HG02870 (cell line): ENCODE measurements at regions not wholly inside any gene's neighbourhood (a gene's known extent, or its start where the extent isn't known, plus 50 kb on each side); places are given as distances from the start of the nearest gene placed in this dataset.
"Not testable (repeated sequence)": the region's sequence is repeated elsewhere in the genome, so short reads cannot be mapped to it uniquely, and the experiment has no call there.

ENCODE experiments used
- ATAC-seq: cut with Tn5 transposase; IDR thresholded peaks from one replicate; pipeline ENCODE4 v1.9.1; 2021; ENCODE audit warnings: mild to moderate bottlenecking, moderate library complexity; ENCODE audit not compliant: unreplicated experiment

DNA sequence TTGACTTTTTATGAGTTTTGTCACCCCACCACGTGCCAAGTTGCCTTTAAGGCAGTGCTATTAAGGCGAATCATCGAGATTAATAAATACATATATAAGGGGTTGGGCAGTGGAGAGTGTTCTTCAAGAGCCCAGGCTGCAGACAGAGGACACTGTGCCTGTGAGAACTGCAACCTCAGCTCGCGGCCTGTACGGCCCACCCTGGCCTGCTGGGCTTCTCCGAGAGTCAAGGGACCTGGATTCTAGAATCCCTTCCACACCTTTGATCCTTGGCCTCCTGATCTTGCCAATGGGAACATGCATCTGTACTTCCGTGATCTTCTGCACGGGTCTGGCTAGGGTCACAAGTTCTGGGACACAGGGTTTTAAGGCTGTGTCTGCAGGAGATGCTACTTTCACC is 54.5 kb downstream of the IRX5 start:
- ATAC-seq = no peak

- ATAC-seq = no peak
Observed at GRCh38 chr16:54985668-54986067, 55.0 kb downstream of the IRX5 start.

GRCh38 chr16:54986409-54986808 is 55.7 kb downstream of the IRX5 start:
- no peak for ATAC-seq

- ATAC-seq = no peak
Observed at GRCh38 chr16:54987081-54987480, 56.4 kb downstream of the IRX5 start.

- ATAC-seq = no peak
Observed at GRCh38 chr16:54991525-54991924, 60.9 kb downstream of the IRX5 start.

DNA sequence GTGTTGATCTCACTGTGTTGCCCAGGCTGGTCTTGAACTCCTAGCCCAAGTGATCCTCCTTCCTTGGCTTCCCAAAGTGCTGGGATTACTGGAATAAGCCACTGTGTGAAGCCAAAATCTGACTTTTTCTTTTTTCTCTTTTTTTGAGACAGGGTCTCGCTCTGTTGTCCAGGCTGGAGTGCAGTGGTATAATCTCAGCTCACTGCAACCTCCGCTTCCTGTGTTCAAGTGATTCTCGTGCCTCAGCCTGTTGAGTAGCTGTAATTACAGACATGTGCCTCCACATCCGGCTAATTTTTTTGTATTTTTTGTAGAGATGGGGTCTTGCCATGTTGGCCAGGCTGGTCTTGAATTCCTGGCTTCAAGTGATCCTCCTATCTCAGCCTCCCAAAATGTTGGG is 61.3 kb downstream of the IRX5 start:
- ATAC-seq = not testable (repeated sequence)

DNA sequence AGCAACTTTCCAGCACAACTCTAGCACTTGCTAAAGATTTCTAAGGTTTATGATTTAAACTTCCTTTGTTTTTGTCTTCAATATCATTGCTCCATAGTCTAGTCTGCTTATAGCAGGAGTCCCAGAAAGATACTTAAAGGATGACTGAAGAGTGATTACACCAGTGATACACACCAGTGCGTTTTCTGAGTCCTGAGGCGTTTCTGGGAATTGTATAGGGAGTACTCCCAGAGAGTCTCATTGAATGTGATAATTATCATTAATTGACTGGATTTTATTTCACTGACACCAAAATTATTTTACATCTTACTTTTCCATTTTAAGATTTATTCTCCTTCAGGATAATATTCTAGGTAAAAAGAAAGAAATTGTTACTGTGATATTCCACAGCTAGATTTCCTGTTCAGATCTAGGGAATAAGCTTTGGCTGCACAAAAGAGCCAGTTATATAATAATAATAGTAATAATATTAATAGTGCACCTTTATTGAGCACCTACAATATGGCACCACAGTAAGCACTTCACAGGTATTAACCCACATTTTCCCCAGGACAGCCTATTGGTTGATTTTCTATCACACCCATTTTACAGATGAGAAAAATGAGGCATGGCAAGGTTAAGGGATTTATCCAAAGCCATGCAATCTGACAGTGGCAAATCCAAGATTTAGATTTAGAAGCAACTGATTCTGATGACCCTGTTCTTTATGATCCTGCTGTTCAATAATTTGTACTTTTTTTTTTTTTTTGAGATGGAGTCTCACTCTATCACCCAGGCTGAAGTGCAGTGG is 62.6 kb downstream of the IRX5 start:
- ATAC-seq = no peak

GRCh38 chr16:54996186-54996585 is 65.5 kb downstream of the IRX5 start:
- ATAC-seq = no peak

DNA sequence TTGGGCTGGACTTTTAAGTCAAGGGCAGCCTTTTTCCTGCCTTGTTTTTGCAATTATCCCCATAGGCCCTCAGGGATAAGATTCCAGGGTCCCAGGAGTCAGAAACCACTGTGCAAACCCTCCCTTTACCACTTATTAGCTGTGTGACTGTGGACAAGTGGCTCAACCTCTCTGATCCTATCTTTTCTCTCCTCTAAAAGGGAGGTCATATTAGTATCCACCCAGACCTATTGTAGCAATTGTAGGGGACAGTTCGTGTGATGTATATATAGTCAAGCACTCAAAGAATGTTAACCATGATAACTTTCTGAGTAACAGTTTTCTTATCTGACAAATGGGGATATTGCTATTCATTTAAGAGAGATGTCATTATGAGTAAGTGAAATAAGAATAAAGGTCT is 68.2 kb downstream of the IRX5 start:
- no peak for ATAC-seq

DNA sequence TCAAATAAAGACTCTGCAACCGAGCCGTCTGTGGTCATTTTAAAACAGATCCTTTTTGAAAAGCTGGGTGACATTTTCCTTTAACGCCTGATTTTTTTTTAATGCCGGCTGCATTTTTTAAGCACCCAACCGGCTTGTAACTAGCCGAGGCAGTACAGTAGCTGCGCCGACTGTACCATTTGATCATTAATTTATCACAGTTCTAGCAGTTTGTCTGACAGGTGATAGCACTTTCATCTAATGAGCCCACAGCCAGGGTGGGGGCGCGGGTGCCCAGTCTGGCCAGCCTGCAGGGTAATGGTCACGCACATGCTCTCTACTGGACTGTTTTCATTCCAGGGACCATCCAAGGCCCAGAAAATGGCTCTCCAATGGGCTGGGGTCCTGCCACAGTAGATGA is 68.8 kb downstream of the IRX5 start:
- ATAC-seq = no peak

DNA sequence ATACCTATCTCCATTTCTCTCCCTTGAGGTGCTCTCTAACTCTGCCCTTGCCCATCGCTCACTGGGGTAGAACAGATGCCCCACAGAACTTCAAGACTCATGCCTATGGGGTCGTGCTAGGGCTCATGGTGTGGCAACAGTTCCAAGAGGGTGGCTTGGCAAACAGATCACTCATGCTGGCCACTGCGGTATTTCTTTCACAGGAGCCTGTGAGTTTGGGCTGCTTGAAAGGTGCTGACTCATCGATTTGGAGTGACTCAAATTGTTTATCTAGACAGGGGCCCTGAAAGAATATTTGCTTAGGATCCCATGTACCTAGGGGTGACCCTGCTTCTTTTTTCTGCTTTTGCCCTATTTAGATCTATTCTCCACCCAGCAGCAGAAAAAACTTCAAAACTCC is 69.9 kb downstream of the IRX5 start:
- no peak for ATAC-seq

DNA sequence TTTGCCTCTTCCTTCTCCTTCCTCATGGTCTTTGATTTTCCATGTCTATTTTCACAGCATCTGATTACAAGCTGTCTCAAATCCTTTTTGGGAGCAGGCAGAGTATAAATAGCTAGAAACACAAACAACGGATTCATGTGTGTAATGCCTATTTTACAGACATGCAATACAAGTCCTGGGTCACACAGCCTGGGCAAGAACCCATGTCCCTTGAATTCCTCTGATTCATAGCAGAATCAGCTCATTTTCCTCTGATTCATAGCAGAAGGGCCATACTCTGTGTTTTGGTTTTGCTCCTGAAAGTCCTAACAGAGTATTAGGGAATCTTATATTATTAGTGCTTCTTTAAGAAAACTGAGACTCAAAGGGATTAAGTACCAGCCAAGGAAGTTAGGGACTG is 71.3 kb downstream of the IRX5 start:
- no peak for ATAC-seq

DNA sequence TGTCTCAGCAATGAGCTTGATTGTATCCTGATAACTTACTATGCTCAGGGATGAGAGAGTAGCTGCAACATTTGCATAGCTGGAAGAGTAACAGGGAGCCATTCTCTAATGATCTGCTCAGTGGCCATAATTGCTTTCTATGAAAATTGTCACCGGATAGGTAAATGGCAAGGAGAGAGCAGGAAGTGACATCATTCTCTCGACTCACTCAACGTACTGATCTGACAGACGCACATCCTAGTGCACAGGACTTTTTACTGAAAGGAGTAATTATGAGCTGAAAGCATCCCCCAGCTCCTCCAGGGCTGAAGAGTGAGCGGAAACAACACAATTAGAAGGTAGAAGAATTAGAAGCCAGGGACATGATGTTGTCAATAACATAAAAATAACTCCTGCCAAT is 71.8 kb downstream of the IRX5 start:
- ATAC-seq = no peak

DNA sequence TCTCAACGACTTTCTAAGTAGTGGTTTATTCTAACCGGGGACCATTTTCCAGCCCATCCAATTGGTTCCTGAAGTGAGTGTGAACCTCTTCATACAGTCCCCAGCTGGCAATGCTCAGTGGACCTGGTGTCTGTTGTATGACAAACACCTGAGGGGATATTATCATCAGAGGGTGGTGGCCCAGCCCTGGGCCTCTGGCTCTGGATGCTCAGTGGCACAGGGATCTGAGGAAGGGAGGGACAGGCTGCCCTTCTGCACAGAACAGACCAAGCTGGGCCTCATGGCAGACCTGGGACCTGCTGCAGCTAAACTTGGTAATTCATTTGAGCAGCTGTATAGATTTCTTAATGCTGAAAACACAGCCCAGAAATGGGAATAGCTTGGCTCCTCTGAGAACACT is 72.6 kb downstream of the IRX5 start:
- no peak for ATAC-seq

DNA sequence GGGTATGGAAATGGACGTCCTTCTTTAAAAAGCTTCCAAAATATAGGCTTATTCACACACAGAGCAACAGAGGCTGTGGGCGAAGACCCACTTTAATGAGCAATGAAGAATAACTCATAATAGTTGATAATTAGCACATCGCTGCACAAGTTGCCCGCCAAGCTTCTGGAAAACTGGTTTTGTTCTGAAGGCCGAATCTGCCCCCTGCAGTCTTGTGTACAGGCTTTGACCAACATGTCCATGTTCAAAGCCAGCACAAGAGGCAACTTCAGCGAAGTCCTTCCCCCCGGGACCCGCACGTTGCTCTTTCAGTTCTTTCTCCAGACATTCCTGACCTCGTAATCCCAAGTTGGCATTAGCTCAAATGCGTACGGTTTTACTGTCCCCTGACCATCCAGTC is 73.3 kb downstream of the IRX5 start:
- no peak for ATAC-seq

DNA sequence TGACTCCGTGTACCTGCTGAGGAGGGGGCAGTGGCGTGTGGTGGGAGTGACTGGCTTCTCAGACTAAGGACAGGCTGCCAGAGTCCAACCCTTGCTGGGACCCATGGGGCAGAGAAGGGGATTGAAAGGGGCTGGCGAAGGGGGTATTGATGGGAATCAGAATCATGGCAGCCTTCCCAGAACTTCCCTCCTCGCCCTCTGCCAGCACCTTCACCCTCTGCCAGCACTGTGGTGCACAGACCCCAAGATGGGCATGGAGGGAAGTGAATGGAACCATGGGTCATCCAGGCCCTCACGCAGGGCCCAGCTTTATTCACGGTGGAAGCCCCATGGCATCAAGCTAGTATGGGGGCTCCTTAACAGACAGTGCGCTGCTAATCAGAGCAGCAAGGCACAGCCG is 76.8 kb downstream of the IRX5 start:
- ATAC-seq = no peak

- no peak for ATAC-seq
Observed at GRCh38 chr16:55008836-55009510, 78.3 kb downstream of the IRX5 start.

DNA sequence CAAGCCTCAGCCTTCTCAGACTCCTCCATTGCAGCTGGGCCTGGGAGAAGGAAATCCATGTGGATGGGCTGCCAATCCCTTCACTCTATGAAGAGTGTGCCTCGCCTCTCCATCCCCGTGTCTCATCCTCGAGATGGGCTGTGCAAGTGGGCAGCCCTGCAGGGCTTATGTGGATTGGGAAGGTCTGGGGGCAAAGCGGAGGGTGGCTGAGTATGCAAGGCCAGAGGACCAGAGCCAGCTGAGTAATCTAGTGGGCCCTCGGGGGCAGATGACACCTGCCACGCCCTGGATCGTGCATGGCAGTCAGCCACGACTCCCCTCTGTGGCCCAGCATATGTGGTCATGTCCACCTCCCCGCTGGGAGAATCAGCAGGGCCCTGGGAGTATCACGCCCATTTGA is 78.9 kb downstream of the IRX5 start:
- no peak for ATAC-seq

DNA sequence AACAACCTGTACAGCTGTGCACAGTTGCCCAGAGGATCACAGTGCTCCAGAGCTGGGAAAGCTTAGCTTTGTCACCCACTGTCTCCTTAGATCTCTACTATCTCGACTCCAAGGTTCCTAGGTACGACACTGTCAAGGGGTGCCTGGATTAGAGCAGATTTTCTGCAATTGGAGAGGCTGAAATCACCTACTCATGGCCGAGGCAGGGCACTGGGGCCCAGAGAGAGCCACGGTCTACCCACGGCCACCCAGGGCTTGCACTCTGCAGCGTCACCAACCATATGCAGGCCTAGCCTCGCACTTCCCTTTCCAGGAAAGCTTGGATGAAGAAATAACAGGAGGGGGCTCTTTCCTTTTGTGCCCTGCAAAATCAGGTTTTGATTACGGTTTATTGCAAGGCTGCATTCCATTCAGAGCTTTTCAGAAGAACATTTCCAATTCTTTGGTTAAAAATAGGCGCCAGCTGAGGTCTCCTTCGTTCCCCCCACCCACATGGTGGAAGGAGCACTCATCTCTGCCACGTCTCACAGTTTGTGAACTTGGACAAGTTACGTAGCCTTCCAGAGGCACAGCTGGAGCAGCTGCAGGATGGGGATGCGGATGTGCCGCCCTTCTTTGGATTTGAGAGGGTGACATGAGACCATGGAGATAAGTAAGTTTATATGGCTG is 80.0 kb downstream of the IRX5 start:
- no peak for ATAC-seq

GRCh38 chr16:55012362-55012761 is 81.7 kb downstream of the IRX5 start:
- ATAC-seq = no peak

DNA sequence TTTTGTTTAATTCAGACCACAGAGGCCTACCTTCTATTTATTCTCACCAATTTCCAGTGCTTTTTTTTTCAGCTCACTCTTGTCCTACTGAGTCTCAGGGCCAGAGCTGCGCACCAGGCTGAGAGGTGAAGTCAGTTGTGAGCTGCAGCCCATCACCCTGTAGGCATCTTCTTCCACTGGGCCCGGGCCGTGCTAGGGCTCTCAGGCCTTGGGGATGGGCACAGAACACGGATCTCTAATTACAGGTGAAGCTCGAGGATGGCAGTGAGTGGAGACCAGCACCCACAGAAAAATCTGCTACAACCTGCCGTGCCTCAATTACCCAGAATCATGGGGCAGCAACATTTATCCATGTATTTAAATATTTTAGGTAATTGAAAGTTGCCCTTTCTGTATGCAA is 82.1 kb downstream of the IRX5 start:
- ATAC-seq = no peak

- no peak for ATAC-seq
Observed at GRCh38 chr16:55014022-55014421, 83.4 kb downstream of the IRX5 start.
